Heart left ventricle (tissue), 16 donors: ENCODE measurements at regions not wholly inside any gene's neighbourhood (a gene's known extent, or its start where the extent isn't known, plus 50 kb on each side); places are given as distances from the start of the nearest gene placed in this dataset.
"Not testable (repeated sequence)": the region's sequence is repeated elsewhere in the genome, so short reads cannot be mapped to it uniquely, and the experiment has no call there.

Experiments
- ATAC-seq, 4 donors: fragments of 200-7000 bp; cut with Tn5 transposase; one replicate each; pipeline ENCODE4 v1.9.1; 2020 to 2022; ENCODE audit warnings: moderate library complexity in 4 of 4, mild to moderate bottlenecking in 3 of 4, moderate number of reproducible peaks in 1 of 4
- DNase-seq, 5 donors: peaks; one replicate each; pipeline ENCODE4 v3.0.0-alpha.2; 2020
- H3K27ac ChIP-seq, 12 donors: fragments of 200-600 bp; sonication (generic) in 4 of 12; one replicate each; pipeline versions ENCODE4 v1.5.0 to v1.8.0; 2016 to 2022; ENCODE audit warnings: mild to moderate bottlenecking in 2 of 12
- H3K27me3 ChIP-seq, 9 donors: fragments of 200-600 bp; sonication (generic) in 2 of 9; one replicate each; pipeline versions ENCODE4 v1.5.1 to v1.8.0; 2016 to 2022; ENCODE audit warnings: mild to moderate bottlenecking in 3 of 9
- H3K36me3 ChIP-seq, 9 donors: fragments of 200-600 bp; sonication (generic) in 2 of 9; one replicate each; pipeline versions ENCODE4 v1.5.0 to v1.8.0; 2018 to 2022; ENCODE audit warnings: mild to moderate bottlenecking in 2 of 9
- H3K4me1 ChIP-seq, 12 donors: fragments of 200-600 bp; sonication (generic) in 4 of 12; one replicate each; pipeline versions ENCODE4 v1.5.0 to v1.8.0; 2016 to 2022; ENCODE audit warnings: mild to moderate bottlenecking in 3 of 12
- H3K4me3 ChIP-seq, 12 donors: fragments of 200-600 bp; sonication (generic) in 4 of 12; one replicate each; pipeline versions ENCODE4 v1.5.0 to v1.8.0; 2017 to 2022; ENCODE audit warnings: mild to moderate bottlenecking in 9 of 12, moderate library complexity in 4 of 12
- H3K9me3 ChIP-seq, 12 donors: fragments of 200-600 bp; sonication (generic) in 4 of 12; one replicate each; pipeline versions ENCODE4 v1.5.0 to v1.8.0; 2016 to 2022; ENCODE audit warnings: mild to moderate bottlenecking in 1 of 12
- CTCF ChIP-seq, 12 donors: fragments of 200-600 bp; sonication (generic) in 4 of 12; IDR thresholded peaks; one replicate each; pipeline versions ENCODE4 v1.5.0 to v1.8.0; 2018 to 2022; ENCODE audit warnings: antibody characterized with exemption in 12 of 12, mild to moderate bottlenecking in 5 of 12
- POLR2A ChIP-seq, 2 donors: fragments of 450-650 bp; IDR thresholded peaks; one replicate each; pipeline ENCODE4 v1.6.1; 2017; ENCODE audit warnings: antibody characterized with exemption in 2 of 2, mild to moderate bottlenecking in 2 of 2, moderate library complexity in 2 of 2
- WGBS, 4 donors: extraction: QIAGEN DNeasy Blood & Tissue Kit in 2 of 4; methylation state at CpG; one replicate each; pipeline versions ENCODE4 v1.1.5 to v1.1.7; 2013 to 2018; 5-methylcytosine and 5-hydroxymethylcytosine counted together
- intact Hi-C, 10 donors: fragments of 100-400 bp; cut with DNase I; formaldehyde crosslinking; loops; one replicate each; pipeline versions ENCODE4 v1.11.1 to v1.14.2; 2022
- donor health status: ischemic (EF 13 %, LVEDD 7.1; RV severe dilation, severe dysfunction).
- donor health status: healthy with polysubstance abuse.
- donor health status: DM: no; HTN: yes; CAD: no.
- donor health status: DM: no; HTN: no; CAD: no.
- donor health status: ischemic (EF 25% LVEDD 6.9; RV normal size, moderate dysfunction).
- donor health status: ischemic (EF 25% LVEDD 5.7; RV mildly dilated, moderate dysfunction).
- donor health status: healthy.
- donor health status: DM: yes; HTN: yes; CAD: no.
- donor health status: ischemic (EF 35%, LVEDD 5.7; RV mildly dilated, moderate dysfunction).
- donor health status: nonischemic (EF 11% LVEDD 7.7; RV severe dilation, severe dysfunction).
- donor health status: DM: yes; HTN: yes; CAD: no.
- donor health status: PGD.
- donor health status: ischemic (EF 29% LVEDD 5.4; RV normal size, mild dysfunction).
- donor health status: nonischemic (EF 23%, LVEDD 6.1; RV moderate dilation, normal function).

- ATAC-seq: no peak
- intact Hi-C loops: no loop called here
- 69 to 84% (median 78%) methylated on average over 5 of the region's 5 CpGs for WGBS, 4 donors
- Histone ChIP-seq H3K27me3 (no peaks in the 10 kb centered on the region), H3K9me3 (peaks cover 0 to 6% (median 0%) of the 10 kb centered on the region in 12 donors), H3K4me1 (peaks cover 0 to 21% (median 0%) of the 10 kb centered on the region in 12 donors), H3K27ac (peak overlapping the region in 2 of 12 donors; percentile 10 to 11), H3K36me3 (no peaks in the 10 kb centered on the region), H3K4me3 (no peak overlapping the region)
- no peak for DNase-seq
- TF ChIP-seq POLR2A (IDR thresholded peaks at IDR 0.05) (no peak), CTCF (IDR thresholded peaks at IDR 0.05) (no peak)
Observed at GRCh38 chr12:43208221-43208620, 343.8 kb downstream of the ADAMTS20 start.

GRCh38 chr12:43206396-43206795 is 345.6 kb downstream of the ADAMTS20 start:
- ATAC-seq: no peak
- intact Hi-C loops: no loop called here
- no peak overlapping the region for H3K4me3 ChIP-seq

GRCh38 chr12:43198608-43199007 is 353.4 kb downstream of the ADAMTS20 start:
- 91 to 96% (median 92%) methylated on average over 2 of the region's 2 CpGs for WGBS, 4 donors
- ATAC-seq (no peak), DNase-seq (no peak)
- Histone ChIP-seq H3K4me1 (no peaks in the 10 kb centered on the region), H3K4me3 (no peak overlapping the region), H3K27ac (no peak overlapping the region), H3K9me3 (no peaks in the 10 kb centered on the region), H3K27me3 (no peaks in the 10 kb centered on the region), H3K36me3 (no peaks in the 10 kb centered on the region)
- TF ChIP-seq CTCF (IDR thresholded peaks at IDR 0.05): no peak
- TF ChIP-seq POLR2A (IDR thresholded peaks at IDR 0.05): no peak
- intact Hi-C loops: no loop called here

More at GRCh38 chr12:43206396-43206795, 345.6 kb downstream of the ADAMTS20 start:
- Histone ChIP-seq H3K4me1 (peaks cover 0 to 12% (median 0%) of the 10 kb centered on the region in 12 donors), H3K27ac (no peak overlapping the region), H3K36me3 (no peaks in the 10 kb centered on the region), H3K27me3 (no peaks in the 10 kb centered on the region), H3K9me3 (peaks cover 0 to 6% (median 0%) of the 10 kb centered on the region in 12 donors)
- no peak for TF ChIP-seq CTCF (IDR thresholded peaks at IDR 0.05)
- TF ChIP-seq POLR2A (IDR thresholded peaks at IDR 0.05): no peak
- DNase-seq: no peak

GRCh38 chr12:43196268-43196907 is 355.6 kb downstream of the ADAMTS20 start:
- H3K27me3 ChIP-seq: no peaks in the 10 kb centered on the region
- DNase-seq: no peak
- H3K9me3 ChIP-seq: no peaks in the 10 kb centered on the region
- TF ChIP-seq POLR2A (IDR thresholded peaks at IDR 0.05): no peak
- no peak for TF ChIP-seq CTCF (IDR thresholded peaks at IDR 0.05)
- ATAC-seq: no peak
- H3K4me3 ChIP-seq: no peak overlapping the region
- no peak overlapping the region for H3K27ac ChIP-seq
- H3K4me1 ChIP-seq: no peaks in the 10 kb centered on the region
- intact Hi-C loops: no loop called here
- 86 to 91% (median 87%) methylated on average over 2 of the region's 2 CpGs for WGBS, 4 donors
- no peaks in the 10 kb centered on the region for H3K36me3 ChIP-seq

GRCh38 chr12:43193096-43193495 is 358.9 kb downstream of the ADAMTS20 start:
- H3K36me3 ChIP-seq, intact Hi-C loops, H3K9me3 ChIP-seq, H3K4me3 ChIP-seq, H3K4me1 ChIP-seq, H3K27me3 ChIP-seq, DNase-seq, ATAC-seq, H3K27ac ChIP-seq: not testable (repeated sequence)
- WGBS, 4 donors: 80 to 85% (median 82%) methylated on average over 2 of the region's 2 CpGs

- DNase-seq, H3K27me3 ChIP-seq, H3K4me3 ChIP-seq, H3K27ac ChIP-seq, H3K4me1 ChIP-seq, H3K36me3 ChIP-seq, intact Hi-C loops, ATAC-seq, H3K9me3 ChIP-seq: not testable (repeated sequence)
- WGBS, 4 donors: 87 to 90% (median 89%) methylated on average over 2 of the region's 2 CpGs
Observed at GRCh38 chr12:43192442-43192841, 359.6 kb downstream of the ADAMTS20 start.
